ENCODE measurements at regions not wholly inside any gene's neighbourhood (a gene's known extent, or its start where the extent isn't known, plus 50 kb on each side); places are given as distances from the start of the nearest gene placed in this dataset.

- H3K9me3 Mint-ChIP-seq (ENCODE audit: low read depth), result no peaks in the 10 kb centered on the region
Observed at GRCh38 chr3:88282528-88283241, 132.9 kb downstream of the C3orf38 start.

GRCh38 chr3:88283242-88283592 lies 133.5 kb downstream of the C3orf38 start:
- Mint-ChIP-seq H3K4me3 (ENCODE audit: unreplicated experiment) (no peak overlapping the region), H3K9me3 (ENCODE audit: low read depth) (no peaks in the 10 kb centered on the region), H3K27ac (ENCODE audit: unreplicated experiment) (no peak overlapping the region), H3K27me3 (ENCODE audit: low read depth) (peaks cover 9% of the 10 kb centered on the region), H3K36me3 (ENCODE audit: low read depth) (no peaks in the 10 kb centered on the region), H3K4me1 (ENCODE audit: low read depth) (no peaks in the 10 kb centered on the region)
- DNase-seq (ENCODE audit: low spot score), result no peak
- TF ChIP-seq CTCF (IDR thresholded peaks at IDR 0.05), result no peak

More at GRCh38 chr3:88282528-88283241, 132.9 kb downstream of the C3orf38 start:
- no peak for DNase-seq (ENCODE audit: low spot score)
- no peak overlapping the region for H3K4me3 Mint-ChIP-seq (ENCODE audit: unreplicated experiment)
- H3K27me3 Mint-ChIP-seq (ENCODE audit: low read depth), result peaks cover 9% of the 10 kb centered on the region
- H3K36me3 Mint-ChIP-seq (ENCODE audit: low read depth), result no peaks in the 10 kb centered on the region
- TF ChIP-seq CTCF (IDR thresholded peaks at IDR 0.05), result no peak
- H3K27ac Mint-ChIP-seq (ENCODE audit: unreplicated experiment), result no peak overlapping the region
- H3K4me1 Mint-ChIP-seq (ENCODE audit: low read depth), result no peaks in the 10 kb centered on the region

GRCh38 chr3:88291486-88291885 lies 141.7 kb downstream of the C3orf38 start:
- Mint-ChIP-seq H3K9me3 (ENCODE audit: low read depth) (peaks cover 9% of the 10 kb centered on the region), H3K27ac (ENCODE audit: unreplicated experiment) (no peak overlapping the region), H3K4me3 (ENCODE audit: unreplicated experiment) (no peak overlapping the region), H3K27me3 (ENCODE audit: low read depth) (peaks cover 9% of the 10 kb centered on the region), H3K4me1 (ENCODE audit: low read depth) (no peaks in the 10 kb centered on the region), H3K36me3 (ENCODE audit: low read depth) (no peaks in the 10 kb centered on the region)
- DNase-seq (ENCODE audit: low spot score), result no peak
- no peak for TF ChIP-seq CTCF (IDR thresholded peaks at IDR 0.05)

- no peaks in the 10 kb centered on the region for H3K4me1 Mint-ChIP-seq (ENCODE audit: low read depth)
- H3K4me3 Mint-ChIP-seq (ENCODE audit: unreplicated experiment), result no peak overlapping the region
- DNase-seq (ENCODE audit: low spot score), result no peak
- H3K27me3 Mint-ChIP-seq (ENCODE audit: low read depth), result peaks cover 4% of the 10 kb centered on the region
- no peak for TF ChIP-seq CTCF (IDR thresholded peaks at IDR 0.05)
- peaks cover 9% of the 10 kb centered on the region for H3K9me3 Mint-ChIP-seq (ENCODE audit: low read depth)
- H3K27ac Mint-ChIP-seq (ENCODE audit: unreplicated experiment), result no peak overlapping the region
- no peaks in the 10 kb centered on the region for H3K36me3 Mint-ChIP-seq (ENCODE audit: low read depth)
Observed at GRCh38 chr3:88298189-88298588, 148.4 kb downstream of the C3orf38 start.

- H3K4me1 Mint-ChIP-seq (ENCODE audit: low read depth), result no peaks in the 10 kb centered on the region
- H3K4me3 Mint-ChIP-seq (ENCODE audit: unreplicated experiment), result no peak overlapping the region
- H3K36me3 Mint-ChIP-seq (ENCODE audit: low read depth), result no peaks in the 10 kb centered on the region
- no peaks in the 10 kb centered on the region for H3K9me3 Mint-ChIP-seq (ENCODE audit: low read depth)
- H3K27ac Mint-ChIP-seq (ENCODE audit: unreplicated experiment), result no peak overlapping the region
- TF ChIP-seq CTCF (IDR thresholded peaks at IDR 0.05), result no peak
- no peaks in the 10 kb centered on the region for H3K27me3 Mint-ChIP-seq (ENCODE audit: low read depth)
- DNase-seq (ENCODE audit: low spot score), result no peak
Observed at GRCh38 chr3:88301273-88301995, 151.7 kb downstream of the C3orf38 start.

Data from chondrocyte (in vitro differentiated cells).